HG02759 (cell line): ENCODE measurements at regions not wholly inside any gene's neighbourhood (a gene's known extent, or its start where the extent isn't known, plus 50 kb on each side); places are given as distances from the start of the nearest gene placed in this dataset.

ENCODE experiments used
- ATAC-seq: cut with Tn5 transposase; IDR thresholded peaks from one replicate; pipeline ENCODE4 v1.9.1; 2021; ENCODE audit warnings: mild to moderate bottlenecking, moderate library complexity; ENCODE audit not compliant: unreplicated experiment

GRCh38 chr20:36104244-36104643 is 50.3 kb upstream of the EPB41L1 start:
- ATAC-seq: no peak
